ENCODE measurements at regions not wholly inside any gene's neighbourhood (a gene's known extent, or its start where the extent isn't known, plus 50 kb on each side); places are given as distances from the start of the nearest gene placed in this dataset.

DNA sequence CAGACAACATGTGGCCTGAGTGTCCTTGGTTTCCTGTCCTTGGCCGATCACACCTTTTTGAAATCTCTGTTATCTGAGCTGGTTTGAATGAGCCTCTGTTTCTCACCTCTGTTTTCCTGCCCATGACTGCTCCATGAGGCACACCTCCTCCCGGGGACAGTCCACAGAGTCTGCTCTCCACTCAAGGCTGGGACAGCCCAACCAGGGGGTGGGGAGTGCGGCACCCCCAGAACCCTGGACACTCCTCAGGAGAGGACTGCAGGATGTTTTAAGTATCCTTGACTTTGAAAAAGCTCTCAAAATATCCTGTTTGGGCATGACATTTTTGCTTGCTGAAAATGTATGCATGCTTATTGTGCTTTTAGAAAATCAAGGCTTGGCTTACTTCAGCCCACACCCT is 333.0 kb upstream of the N4BP1 start:
- no peak for DNase-seq (ENCODE audit: low read depth)

DNA sequence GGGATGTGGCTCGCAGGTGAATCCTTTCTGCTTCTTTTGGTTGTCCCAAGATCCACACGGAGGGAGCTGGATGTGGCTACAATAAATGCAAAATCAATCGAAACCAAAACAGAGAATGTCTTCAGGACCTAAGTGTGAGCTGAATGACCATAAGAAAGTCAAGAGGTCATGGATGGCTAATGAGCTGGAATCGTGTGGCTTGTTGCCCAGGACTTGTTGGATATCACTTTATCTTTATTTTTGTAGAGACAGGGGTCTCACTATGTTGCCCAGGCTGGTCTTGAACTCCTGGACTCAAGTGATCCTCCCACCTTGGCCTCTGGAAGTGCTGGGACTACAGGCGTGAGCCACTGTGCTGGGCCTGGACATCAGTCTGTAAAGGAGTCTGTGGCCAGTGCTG is 326.8 kb upstream of the N4BP1 start:
- no peak for DNase-seq (ENCODE audit: low read depth)

DNA sequence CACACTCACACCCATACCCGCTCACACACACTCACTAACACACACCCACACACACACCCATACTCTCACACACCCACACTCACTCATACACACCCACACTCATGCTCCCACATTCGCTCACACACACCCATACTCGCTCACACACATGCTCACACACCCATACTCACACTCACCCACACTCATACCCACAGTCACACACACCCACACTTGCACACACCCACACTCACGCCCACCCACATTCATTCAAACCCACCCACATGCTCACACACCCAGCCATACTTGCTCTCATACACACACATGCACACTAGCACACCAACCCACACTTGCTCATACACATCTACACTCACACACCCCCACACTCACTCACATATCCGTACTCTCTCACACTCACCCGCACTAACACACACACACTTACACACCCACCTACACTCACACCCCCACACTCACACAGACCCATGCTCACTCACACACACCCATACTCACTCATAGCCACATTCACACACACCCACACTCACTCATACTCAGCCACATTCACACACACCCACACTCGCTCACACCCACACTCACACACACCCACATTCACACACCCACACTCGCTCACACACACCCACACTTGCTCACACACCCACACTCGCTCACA is 322.4 kb upstream of the N4BP1 start:
- no peak for DNase-seq (ENCODE audit: low read depth)

DNA sequence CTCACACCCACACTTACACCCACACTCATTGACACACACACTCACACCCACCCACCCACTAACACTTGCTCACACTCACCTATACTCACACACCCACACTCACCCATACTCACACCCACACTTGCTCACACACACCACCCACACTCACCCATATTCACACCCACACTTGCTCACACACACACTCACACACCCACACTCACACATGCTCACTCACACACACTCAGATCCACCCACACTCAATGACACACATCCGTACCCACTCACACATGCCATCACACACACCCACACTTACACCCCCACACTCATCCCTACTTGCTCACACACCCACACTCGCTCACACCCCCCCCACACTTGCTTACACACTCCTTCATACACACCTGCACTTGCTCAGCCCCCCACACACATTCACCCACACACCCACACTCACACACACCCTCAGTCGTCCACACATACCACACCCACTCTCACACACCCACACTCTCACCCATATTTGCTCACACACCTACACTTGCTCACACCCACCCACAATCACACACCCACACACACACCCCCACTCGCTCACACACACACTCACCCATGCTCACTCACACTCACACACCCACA is 321.1 kb upstream of the N4BP1 start:
- DNase-seq (ENCODE audit: low read depth), result no peak

DNA sequence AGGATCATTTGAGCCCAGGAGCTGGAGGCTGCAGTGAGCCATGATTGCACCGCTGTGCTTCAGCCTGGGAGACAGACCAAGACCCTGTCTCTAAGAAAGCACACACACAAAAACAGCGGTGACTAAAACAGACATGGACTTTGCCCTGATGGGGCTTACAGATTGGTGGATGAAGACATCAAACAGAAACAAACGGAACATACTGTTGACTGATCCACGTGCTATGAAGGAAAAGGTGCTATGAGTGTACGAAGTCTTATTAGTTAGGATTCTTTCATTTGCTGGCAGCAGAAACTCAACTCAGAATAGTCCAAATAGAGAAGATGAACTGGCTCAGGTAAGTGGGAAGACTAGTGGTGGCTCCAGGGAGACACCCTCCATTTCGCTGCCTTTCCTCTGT is 309.8 kb upstream of the N4BP1 start:
- DNase-seq (ENCODE audit: low read depth), result no peak

DNA sequence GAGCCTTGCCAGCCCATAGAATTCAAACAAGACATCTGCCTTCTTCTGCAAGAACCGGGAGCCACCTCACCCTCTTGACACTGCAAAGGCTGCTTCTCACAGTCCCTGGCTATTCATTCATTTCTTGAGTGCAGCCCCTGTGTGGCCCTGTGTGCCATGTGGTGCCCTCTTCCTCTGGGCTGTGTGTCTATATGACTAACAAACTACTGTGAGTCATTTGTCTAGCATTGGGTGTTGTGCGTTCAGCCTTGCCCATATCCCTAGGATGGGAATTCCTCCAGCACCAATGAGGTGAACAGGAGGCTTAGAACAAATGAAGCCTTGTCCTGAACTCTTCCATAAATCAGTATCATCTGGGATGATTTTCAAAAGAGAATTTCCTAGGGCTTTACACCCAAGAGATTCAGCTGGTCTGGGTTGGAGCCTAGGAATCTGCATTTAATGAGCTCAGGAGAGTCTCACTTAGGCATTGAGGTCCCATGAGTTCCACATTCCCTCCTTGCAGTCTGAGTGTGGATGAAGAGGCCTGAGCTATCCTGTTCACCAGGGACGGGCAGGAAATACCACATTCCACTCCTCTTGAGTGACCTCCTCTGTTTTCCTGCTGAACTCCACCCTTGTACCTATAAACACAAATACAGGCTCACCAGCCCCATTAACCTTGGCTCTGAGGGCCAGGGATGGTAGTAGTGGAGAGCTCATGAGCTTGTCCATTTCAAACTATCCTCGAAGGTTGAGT is 308.7 kb upstream of the N4BP1 start:
- DNase-seq (ENCODE audit: low read depth), result peak; percentile 9

DNA sequence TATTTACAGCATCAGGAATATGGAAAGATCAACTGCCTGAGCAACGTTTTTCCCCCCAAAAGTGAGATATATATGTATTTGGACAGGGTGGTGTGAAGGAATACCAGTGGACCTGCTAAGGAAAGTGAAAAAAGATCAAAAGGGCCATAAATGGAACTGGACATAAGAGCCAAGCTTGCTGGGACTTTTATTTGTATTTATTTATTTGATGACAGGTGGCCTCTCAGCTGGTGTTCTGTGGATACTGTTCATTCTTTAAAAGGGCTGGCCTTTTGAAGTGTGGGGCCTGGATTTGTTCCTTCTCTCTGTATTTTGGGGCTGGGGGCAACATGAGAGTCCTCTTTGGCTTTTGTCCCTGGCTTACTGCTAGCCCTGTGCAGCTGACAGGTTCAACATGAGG is 306.6 kb upstream of the N4BP1 start:
- no peak for DNase-seq (ENCODE audit: low read depth)

DNA sequence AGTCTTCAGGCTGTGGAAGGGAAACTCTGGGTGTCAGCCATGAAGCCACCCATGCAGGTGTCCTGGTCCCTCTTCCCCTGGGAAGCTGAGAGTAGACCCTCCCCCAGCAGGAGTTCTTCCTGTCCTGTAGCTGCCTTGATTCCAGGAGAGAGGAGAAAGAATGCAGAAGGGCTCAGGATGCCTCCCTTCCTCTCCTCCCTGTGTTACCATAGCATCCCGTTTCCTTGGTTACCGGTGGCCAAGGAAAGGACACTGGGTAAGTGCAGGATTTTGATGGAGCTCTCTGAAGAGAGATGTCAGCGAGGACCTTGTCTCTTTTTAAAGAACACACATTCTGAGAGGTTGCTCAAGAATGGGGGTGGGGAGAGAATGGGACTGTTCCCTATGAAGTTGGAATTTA is 304.1 kb upstream of the N4BP1 start:
- no peak for DNase-seq (ENCODE audit: low read depth)

DNA sequence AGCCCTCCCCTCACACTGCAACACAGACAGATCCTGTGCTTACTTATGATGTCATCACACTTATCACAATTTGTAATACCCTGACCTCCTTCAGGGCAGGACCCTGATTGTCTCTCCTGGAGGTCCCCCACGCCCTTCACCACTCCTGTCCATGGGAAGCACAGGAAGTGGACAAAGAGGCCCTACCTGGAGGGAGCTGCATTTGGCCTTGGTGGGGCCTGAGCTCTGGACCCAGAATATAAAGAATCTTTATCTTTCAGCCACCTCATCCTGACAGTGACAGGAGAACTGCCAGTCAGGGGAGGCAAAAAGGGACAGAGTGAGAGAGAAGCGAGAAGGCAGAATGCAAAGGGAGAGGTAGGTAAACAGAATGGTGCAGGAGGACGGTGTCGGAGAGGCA is 303.4 kb upstream of the N4BP1 start:
- no peak for DNase-seq (ENCODE audit: low read depth)

DNA sequence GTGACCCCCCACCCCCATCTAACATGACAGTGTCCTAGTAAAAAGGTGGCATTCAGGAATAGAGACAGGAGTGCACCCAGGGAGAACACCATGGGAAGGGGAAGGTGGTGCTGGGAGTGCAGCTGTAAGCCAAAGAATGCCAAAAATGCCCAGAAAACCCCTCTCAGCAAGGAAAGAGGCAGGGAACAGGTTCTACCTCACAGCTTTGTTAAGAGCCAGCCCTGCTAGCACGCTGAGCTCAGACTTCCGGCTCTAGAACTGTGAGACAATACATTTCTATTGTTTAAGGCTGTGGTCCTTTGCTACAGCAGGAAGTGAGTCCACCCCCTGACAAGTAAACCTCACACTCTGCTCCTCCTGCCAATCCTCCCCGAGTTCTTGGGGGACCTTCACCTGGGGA is 302.4 kb upstream of the N4BP1 start:
- DNase-seq (ENCODE audit: low read depth), result no peak

DNA sequence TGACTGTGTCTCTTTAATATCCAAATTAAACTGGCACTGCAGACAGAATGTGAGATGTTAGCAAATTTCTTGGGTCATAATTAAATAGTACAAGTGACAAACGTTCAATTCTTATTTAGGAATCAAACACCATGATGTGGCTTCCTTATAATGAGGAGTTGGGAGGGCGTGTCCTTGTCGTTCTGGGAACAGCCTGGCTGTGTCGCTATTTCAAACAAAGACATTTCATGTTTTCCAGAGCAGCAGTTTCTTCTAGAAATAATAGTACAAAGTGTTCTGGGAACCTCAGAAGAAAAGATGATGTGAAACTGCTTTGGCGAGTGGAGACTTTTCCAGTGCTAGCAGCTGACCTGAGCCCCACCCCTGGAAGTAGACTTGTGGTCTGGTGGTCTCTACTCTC is 301.7 kb upstream of the N4BP1 start:
- DNase-seq (ENCODE audit: low read depth), result peak; percentile 33

DNA sequence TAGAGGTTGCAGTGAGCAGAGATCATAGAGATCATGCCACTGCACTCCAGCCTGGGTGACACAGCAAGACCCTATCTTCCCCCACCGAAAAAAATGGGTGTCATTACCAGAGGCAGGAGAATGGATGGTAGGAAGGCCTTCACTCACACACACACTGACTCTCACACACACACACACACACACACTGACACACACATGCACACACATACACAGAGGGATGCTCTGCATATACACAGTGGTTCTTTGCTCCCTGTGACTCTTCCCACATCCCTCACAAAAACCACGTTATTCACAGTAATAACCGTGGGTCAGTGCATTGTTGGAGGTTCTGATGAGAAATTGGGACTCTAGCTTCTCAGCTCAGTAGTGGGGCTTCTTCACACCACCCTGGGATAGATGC is 300.2 kb upstream of the N4BP1 start:
- no peak for DNase-seq (ENCODE audit: low read depth)

DNA sequence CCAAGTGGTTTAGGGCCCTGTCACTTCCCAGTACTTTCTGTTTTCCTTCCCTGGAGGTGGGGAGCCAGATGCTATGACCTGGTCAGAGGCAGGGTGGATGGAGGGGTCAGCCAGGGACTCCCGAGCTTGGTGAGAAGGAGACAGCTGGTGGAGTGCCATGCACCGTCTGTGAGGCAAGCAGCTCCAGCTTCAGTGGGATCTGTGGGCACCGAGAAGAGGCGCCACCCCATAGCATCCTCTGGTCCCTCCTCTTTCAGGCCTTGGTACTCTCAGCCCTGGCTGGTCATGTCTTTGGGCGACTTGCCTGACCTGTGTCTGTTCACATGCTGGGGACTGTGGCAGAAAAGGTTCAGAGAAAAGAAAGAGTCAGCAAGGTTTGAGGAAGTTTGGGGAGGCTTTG is 299.3 kb upstream of the N4BP1 start:
- DNase-seq (ENCODE audit: low read depth), result no peak

DNA sequence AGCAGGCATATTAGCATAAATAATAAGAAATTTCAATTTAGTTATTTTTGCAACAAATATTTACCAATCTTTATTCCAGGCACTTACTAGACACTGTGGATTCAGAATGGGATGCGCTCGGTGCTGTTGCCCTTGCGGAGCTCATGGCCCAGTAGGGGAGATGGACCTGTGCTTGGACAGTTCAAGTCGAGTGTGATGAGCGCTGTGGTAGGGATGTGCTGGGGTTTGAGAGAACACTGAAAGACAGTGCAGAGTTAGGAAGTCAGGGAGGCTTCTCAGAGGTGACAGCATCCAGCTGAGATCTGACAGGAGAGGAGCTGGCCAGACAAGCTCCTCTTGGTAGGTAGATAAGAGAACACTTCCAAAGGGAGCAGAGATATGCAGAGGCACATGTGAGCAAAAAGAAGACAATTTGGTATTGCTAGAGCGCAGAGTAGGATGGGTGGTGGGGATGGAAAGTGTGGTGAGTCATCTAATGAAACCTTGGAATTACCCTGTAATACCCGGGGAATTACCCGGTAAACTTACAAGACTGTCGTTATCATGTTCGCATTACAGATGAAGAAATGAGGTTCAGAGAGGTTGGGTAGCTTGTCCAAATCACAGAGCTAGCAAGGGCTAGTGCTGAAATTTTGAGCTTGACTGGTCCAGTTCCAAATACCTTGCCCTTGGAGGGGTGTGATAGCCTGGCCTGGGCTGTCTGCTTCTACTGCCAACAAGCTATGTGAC is 298.1 kb upstream of the N4BP1 start:
- DNase-seq (ENCODE audit: low read depth), result no peak

DNA sequence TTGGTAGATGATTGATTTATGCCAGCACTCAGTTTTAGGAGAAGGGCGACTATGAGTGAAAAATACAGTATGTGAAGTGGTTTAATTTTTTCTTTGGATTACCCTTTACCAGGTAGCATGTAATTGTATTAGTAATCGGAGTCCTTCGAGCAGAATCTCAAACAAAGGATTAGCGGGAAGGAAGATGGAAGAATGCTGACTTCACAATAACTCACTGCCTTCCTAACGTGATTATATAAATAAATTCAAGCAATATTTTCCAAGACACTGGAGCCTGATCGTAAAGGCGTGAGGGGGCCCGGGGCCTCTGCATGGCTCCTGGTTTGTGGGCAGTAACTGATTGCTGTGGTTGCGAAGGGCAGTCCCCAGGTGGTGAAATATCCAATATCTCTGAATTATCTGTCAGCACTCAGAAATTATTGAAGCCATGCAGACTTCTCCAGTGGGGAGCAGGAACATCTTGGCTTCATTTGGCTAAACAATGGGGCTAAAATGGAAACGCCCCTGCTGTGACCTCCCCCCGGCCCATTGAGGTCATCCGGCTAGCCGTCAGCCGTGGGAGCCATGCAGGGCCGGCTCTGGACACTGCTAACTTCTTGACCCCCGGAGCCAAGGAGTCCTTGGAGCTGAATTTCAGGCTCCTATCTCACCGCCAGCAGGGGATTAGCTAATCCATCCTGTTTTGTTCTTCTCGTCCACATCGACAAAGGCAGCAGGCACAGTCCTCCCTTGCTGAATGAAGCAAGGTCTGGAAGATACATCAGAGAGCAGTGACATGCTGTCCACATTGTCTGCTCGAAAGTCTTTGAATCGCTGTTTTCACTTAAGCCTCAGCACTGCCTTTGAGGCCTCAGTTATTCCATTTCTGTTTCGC is 295.9 kb upstream of the N4BP1 start:
- no peak for DNase-seq (ENCODE audit: low read depth)

DNA sequence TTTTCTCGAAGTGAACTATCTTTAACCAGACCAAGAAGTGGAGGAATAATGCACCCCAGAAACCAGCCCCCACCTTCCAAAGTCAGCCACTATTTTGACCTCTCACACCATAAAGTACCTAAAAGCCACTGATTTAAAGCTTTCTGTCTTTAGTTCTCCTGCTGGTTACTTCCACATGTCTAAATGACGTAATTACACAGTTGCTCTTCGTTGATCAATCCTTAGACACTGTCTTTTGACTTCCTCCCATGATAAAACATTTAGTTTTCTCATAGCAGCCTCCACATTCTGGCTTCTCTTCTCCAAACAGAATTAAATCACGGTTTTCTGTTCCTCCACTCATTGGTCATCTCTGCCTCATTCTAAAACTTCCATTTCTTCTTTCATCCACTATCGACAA is 294.4 kb upstream of the N4BP1 start:
- DNase-seq (ENCODE audit: low read depth), result no peak

DNA sequence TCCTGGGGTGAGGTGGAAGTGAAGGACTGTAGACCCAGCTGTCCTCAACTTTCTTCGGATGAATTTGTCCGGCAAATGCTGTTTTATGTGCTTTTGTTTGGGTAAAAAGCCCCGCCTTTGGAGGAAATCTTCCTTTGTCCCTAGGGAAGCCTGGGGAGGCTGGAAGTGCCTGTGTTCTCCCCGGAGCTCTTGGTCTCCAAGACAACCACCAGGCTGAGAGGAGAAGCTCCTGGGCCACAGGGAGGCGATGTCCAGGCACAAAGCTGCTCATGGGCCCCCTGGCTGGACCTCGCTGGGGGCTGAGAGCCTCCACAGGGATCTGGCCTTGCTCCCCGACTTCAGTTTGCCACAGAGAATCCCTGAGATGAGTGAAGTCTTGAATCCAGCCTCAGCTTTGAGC is 293.1 kb upstream of the N4BP1 start:
- DNase-seq (ENCODE audit: low read depth), result no peak

DNA sequence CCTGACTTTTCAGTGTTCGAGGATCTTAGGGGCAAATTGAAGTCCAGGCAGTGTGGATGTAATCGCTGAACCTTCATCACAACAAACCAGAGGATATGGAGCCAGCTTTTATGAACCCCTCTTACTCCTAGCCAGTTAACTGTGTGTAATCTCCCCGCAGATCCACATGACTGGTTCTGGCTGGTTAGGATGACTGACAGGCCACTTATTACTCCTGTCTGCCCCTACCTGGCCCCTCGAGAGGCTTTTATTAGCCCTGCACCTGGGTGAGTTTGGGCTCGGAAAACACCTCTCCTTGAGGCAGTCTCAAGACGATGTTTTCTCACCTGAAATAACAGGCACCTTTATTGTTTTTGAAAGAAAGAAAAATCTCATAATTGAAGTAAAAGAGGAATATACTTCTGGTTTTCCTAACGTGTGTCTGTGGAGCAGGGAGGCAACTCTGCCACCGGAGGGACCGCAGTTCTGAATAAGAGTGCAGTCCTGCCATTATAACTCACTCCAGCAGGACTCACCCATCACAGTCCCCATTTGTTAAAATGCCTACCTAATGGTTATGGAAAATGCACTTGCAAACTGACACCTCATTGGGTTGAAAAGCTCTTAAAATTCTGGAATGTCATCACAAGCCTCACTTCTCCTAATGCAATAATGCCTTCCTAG is 291.9 kb upstream of the N4BP1 start:
- peak; percentile 26 for DNase-seq (ENCODE audit: low read depth)

DNA sequence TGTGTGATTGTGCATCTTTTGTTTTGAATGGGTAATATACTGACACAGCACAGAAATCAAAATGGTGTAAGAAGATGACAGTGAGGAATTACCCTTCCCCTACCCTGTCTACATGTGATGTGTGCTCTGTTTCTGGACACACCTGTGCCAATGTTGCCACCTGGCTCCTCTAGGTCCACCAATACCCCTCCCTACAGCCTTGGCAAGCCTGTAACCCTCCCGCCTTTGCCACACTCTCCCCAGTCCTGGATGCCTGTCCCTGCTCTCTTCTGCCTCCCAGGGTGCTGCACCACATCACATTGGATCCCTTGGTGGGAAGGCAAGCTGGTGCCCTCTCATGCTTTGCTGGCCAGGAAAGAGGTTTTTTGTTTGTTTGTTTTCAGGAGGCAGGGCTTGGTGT is 289.5 kb upstream of the N4BP1 start:
- DNase-seq (ENCODE audit: low read depth), result no peak

DNA sequence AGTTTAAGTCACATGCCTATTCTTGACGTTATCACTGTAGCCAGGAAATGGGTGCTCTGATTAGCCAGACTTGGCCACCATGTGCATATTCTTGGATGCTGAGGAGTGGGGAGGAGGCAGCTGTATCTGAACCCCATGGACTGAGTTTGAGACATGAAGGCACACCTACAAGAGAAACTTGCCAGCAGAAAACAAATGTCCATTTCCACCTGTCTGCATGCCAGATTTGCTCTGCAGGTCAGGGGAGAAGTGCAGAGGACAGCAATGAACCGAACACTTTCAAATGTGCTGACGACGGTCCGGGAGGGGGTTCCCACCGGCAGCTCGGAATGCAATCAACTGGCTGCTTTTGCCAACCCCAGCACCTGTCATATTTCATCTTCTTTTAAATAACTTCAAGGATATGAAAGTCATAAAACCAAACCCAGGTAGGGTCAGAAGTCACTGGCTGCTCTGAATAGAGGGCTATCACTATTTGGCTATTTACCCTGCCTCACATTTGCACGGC is 287.8 kb upstream of the N4BP1 start:
- no peak for DNase-seq (ENCODE audit: low read depth)

DNA sequence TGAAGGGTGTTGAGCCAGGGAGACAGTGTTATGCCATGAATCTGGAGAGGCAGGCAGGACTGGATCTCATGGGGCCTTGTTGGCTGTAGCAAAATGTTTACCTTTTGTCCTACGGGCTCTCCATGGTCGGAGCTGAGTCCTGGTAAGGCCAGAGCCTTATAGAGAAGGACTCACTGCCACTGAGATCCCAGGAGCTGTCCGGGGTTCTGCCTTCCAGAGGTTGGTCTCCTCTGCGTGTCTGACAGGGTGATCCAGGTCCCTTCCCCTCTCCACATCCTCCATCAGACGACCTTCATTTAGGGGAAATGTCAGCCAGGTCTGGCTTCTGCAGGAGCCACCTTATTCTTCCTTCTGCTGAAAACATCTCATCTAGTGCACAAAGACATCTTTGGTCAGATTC is 285.2 kb upstream of the N4BP1 start:
- DNase-seq (ENCODE audit: low read depth), result no peak
